ENCODE measurements at regions not wholly inside any gene's neighbourhood (a gene's known extent, or its start where the extent isn't known, plus 50 kb on each side); places are given as distances from the start of the nearest gene placed in this dataset.

GRCh38 chr17:72516772-72517399 lies 396.1 kb downstream of the SOX9 start:
- H3K9me3 ChIP-seq (replicated peaks; ENCODE audit: control insufficient read depth, insufficient read depth, low read length), result no peaks in the 10 kb centered on the region
- H3K9me1 ChIP-seq (replicated peaks; ENCODE audit: control insufficient read depth, extremely low read depth, insufficient read depth, low read length), result no peaks in the 10 kb centered on the region
- H3K4me2 ChIP-seq (ENCODE audit: insufficient read depth, low read length), result no peak overlapping the region
- intact Hi-C loops (cut with micrococcal nuclease), result no loop called here
- no peaks in the 10 kb centered on the region for H3K27me3 ChIP-seq (ENCODE audit: control insufficient read depth in 2 of 2, insufficient read depth in 2 of 2, low read length in 2 of 2)
- dilution Hi-C loops (cut with MboI; ENCODE audit: extremely low pct_ligation_motif_present, low sequenced_read_pairs), result no loop called here
- H3K36me3 ChIP-seq (ENCODE audit: control insufficient read depth in 2 of 2, extremely low read depth in 1 of 2, insufficient read depth in 2 of 2, low read length in 2 of 2), result no peaks in the 10 kb centered on the region
- DNase-seq (ENCODE audit: low read depth, low spot score), result no peak
- H3K9ac ChIP-seq (replicated peaks; ENCODE audit: extremely low read depth, insufficient read depth, low read length), result no peak overlapping the region
- no peaks in the 10 kb centered on the region for H3K4me1 ChIP-seq (ENCODE audit: control insufficient read depth, extremely low read depth, insufficient read depth, low read length)
- BruUV-seq (replicated peaks), result no TSS peak
- no peak overlapping the region for H3K4me3 ChIP-seq (replicated peaks in 1 of 3; ENCODE audit: insufficient read depth in 1 of 3, low read depth in 1 of 3, low read length in 3 of 3)
- H3K79me2 ChIP-seq (ENCODE audit: control insufficient read depth, insufficient read depth, low read length), result no peaks in the 10 kb centered on the region
- no peak for FAIRE-seq
- no peaks in the 10 kb centered on the region for H4K20me1 ChIP-seq (replicated peaks; ENCODE audit: control insufficient read depth, extremely low read depth, insufficient read depth, low read length)
- H3K27ac ChIP-seq (ENCODE audit: insufficient read depth, low read depth, low read length), result no peak overlapping the region
- TF ChIP-seq EZH2 (IDR thresholded peaks at IDR 0.05; ENCODE audit: borderline replicate concordance, low read depth, low read length, severe bottlenecking), result no peak
- TF ChIP-seq MAX (IDR thresholded peaks at IDR 0.05; ENCODE audit: insufficient read depth, insufficient read length), result no peak
- TF ChIP-seq GATA2 (IDR thresholded peaks at IDR 0.05; ENCODE audit: insufficient read depth, insufficient read length, low read depth, low read length), result no peak
- no peak for TF ChIP-seq CTCF (IDR thresholded peaks at IDR 0.05; ENCODE audit: extremely low read depth in 1 of 2, insufficient read depth in 1 of 2, low read depth in 1 of 2, low read length in 2 of 2)
- TF ChIP-seq POLR2AphosphoS5 (IDR thresholded peaks at IDR 0.05; ENCODE audit: insufficient read depth, low read depth, low read length), result no peak
- no peak for TF ChIP-seq POLR2A (IDR thresholded peaks at IDR 0.05; ENCODE audit: low read depth, low read length)
- TF ChIP-seq FOS (IDR thresholded peaks at IDR 0.05; ENCODE audit: borderline replicate concordance, insufficient read depth, low read length), result no peak
- TF ChIP-seq JUN (IDR thresholded peaks at IDR 0.05; ENCODE audit: borderline replicate concordance, insufficient read depth, insufficient read length, low read depth), result no peak
- no peak for TF ChIP-seq MYC (IDR thresholded peaks at IDR 0.05; ENCODE audit: low read depth, low read length)
- CTCF ChIA-PET, result no interaction called here
- POLR2A ChIA-PET, result no interaction called here
- no peak overlapping the region for H2AFZ ChIP-seq (ENCODE audit: low read depth, low read length)
